Glomerular endothelial cell (primary cell): ENCODE measurements at regions not wholly inside any gene's neighbourhood (a gene's known extent, or its start where the extent isn't known, plus 50 kb on each side); places are given as distances from the start of the nearest gene placed in this dataset.

Source experiments
- DNase-seq: peaks from one replicate; pipeline ENCODE4 v3.0.0-alpha.2; 2011; ENCODE audit warnings: low read depth, low spot score; ENCODE audit errors: extremely low read depth

GRCh38 chr5:96079075-96079474 lies 117.4 kb upstream of the ELL2 start:
- DNase-seq, result no peak

- DNase-seq, result no peak
These were observed 114.8 kb upstream of the ELL2 start for GRCh38 chr5:96076451-96076850.

- no peak for DNase-seq
These were observed 114.1 kb upstream of the ELL2 start for GRCh38 chr5:96075579-96076289.

- no peak for DNase-seq
These were observed 113.2 kb upstream of the ELL2 start for GRCh38 chr5:96074870-96075269.

- DNase-seq, result no peak
These were observed 112.8 kb upstream of the ELL2 start for GRCh38 chr5:96074460-96074859.

- DNase-seq, result no peak
These were observed 111.1 kb upstream of the ELL2 start for GRCh38 chr5:96072791-96073165.

- DNase-seq, result no peak
These were observed 110.6 kb upstream of the ELL2 start for GRCh38 chr5:96072138-96072790.

- DNase-seq, result no peak
These were observed 109.1 kb upstream of the ELL2 start for GRCh38 chr5:96070622-96071225.

- DNase-seq, result no peak
These were observed 106.4 kb upstream of the ELL2 start for GRCh38 chr5:96067894-96068614.

GRCh38 chr5:96067251-96067650 lies 105.6 kb upstream of the ELL2 start:
- DNase-seq, result no peak

- no peak for DNase-seq
These were observed 104.7 kb upstream of the ELL2 start for GRCh38 chr5:96066386-96066719.

GRCh38 chr5:96065685-96066385 lies 104.2 kb upstream of the ELL2 start:
- no peak for DNase-seq

GRCh38 chr5:96064877-96065276 lies 103.2 kb upstream of the ELL2 start:
- no peak for DNase-seq

- DNase-seq, result no peak
These were observed 101.2 kb upstream of the ELL2 start for GRCh38 chr5:96062836-96063235.

GRCh38 chr5:96058084-96058483 lies 96.4 kb upstream of the ELL2 start:
- no peak for DNase-seq

GRCh38 chr5:96054311-96055030 lies 92.8 kb upstream of the ELL2 start:
- DNase-seq, result no peak

- no peak for DNase-seq
These were observed 91.5 kb upstream of the ELL2 start for GRCh38 chr5:96053063-96053735.

- DNase-seq, result no peak
These were observed 90.7 kb upstream of the ELL2 start for GRCh38 chr5:96052374-96052773.

GRCh38 chr5:96051401-96051830 lies 89.8 kb upstream of the ELL2 start:
- no peak for DNase-seq
